Activated CD4-positive, alpha-beta memory T cell treated with anti-CD3 and anti-CD28 coated beads, Interleukin-2, amount 10 ng/mL, durations not matched to agents 7 days and 5 days (primary cell): ENCODE measurements at regions not wholly inside any gene's neighbourhood (a gene's known extent, or its start where the extent isn't known, plus 50 kb on each side); places are given as distances from the start of the nearest gene placed in this dataset.
A peak's percentile ranks its signal among the peaks of the same experiment; 100 is the strongest.

Experiments
- CTCF ChIA-PET: fragments of 350-600 bp; sonication (Branson Sonifier 250); formaldehyde crosslinking; loops from one replicate; lab custom pipeline; 2021; ENCODE audit warnings: antibody characterized with exemption, inconsistent platforms; lab: Charles Lee
- POLR2A ChIA-PET: fragments of 350-600 bp; sonication (Branson Sonifier 250); formaldehyde crosslinking; loops from one replicate; lab custom pipeline; 2021; ENCODE audit warnings: antibody characterized with exemption; lab: Charles Lee
- DNase-seq: peaks from one replicate; pipeline ENCODE4 v3.0.0-alpha.2; 2020
- H3K27ac Mint-ChIP-seq: one replicate; pipeline ENCODE4 v1.8.0; 2021; ENCODE audit warnings: mild to moderate bottlenecking, mixed read lengths
- H3K27me3 Mint-ChIP-seq: one replicate; pipeline ENCODE4 v1.8.0; 2021; ENCODE audit warnings: mixed read lengths
- H3K36me3 Mint-ChIP-seq: one replicate; pipeline ENCODE4 v1.8.0; 2021; ENCODE audit warnings: low read depth, mixed read lengths
- H3K4me1 Mint-ChIP-seq: one replicate; pipeline ENCODE4 v1.8.0; 2021; ENCODE audit warnings: mixed read lengths
- H3K4me3 Mint-ChIP-seq: one replicate; pipeline ENCODE4 v1.8.0; 2021; ENCODE audit warnings: mild to moderate bottlenecking, mixed read lengths
- H3K9me3 Mint-ChIP-seq: one replicate; pipeline ENCODE4 v1.8.0; 2021; ENCODE audit warnings: mixed read lengths

- no peak overlapping the region for H3K4me3 Mint-ChIP-seq
- POLR2A ChIA-PET: interaction anchor here (1.2 kb wide), 1 partner anchor 68 kb away, joined by 6 read pairs; the partner anchor contains the start of gene NEK7
- H3K4me1 Mint-ChIP-seq: peaks cover 7% of the 10 kb centered on the region
- H3K27me3 Mint-ChIP-seq: no peaks in the 10 kb centered on the region
- H3K27ac Mint-ChIP-seq: no peak overlapping the region
- no peaks in the 10 kb centered on the region for H3K9me3 Mint-ChIP-seq
- DNase-seq: no peak
- CTCF ChIA-PET: interaction anchor here (0.8 to 2.1 kb wide), 6 partner anchors 56 to 378 kb away, joined by 3 to 7 read pairs (median 4); no protein-coding TSS in a partner anchor
- H3K36me3 Mint-ChIP-seq: no peaks in the 10 kb centered on the region
Measured at GRCh38 chr1:198088360-198089071, 68.3 kb upstream of the NEK7 start.

- Mint-ChIP-seq H3K36me3 (no peaks in the 10 kb centered on the region), H3K4me1 (no peaks in the 10 kb centered on the region), H3K27me3 (peaks cover 7% of the 10 kb centered on the region), H3K9me3 (no peaks in the 10 kb centered on the region), H3K4me3 (no peak overlapping the region), H3K27ac (no peak overlapping the region)
- no peak for DNase-seq
- POLR2A ChIA-PET: no interaction called here
- CTCF ChIA-PET: no interaction called here
Measured at GRCh38 chr1:198096390-198096789, 60.4 kb upstream of the NEK7 start.

GRCh38 chr1:198099755-198100154 is 57.0 kb upstream of the NEK7 start:
- ChIA-PET CTCF (no interaction called here), POLR2A (no interaction called here)
- Mint-ChIP-seq H3K27ac (no peak overlapping the region), H3K36me3 (no peaks in the 10 kb centered on the region), H3K4me1 (peaks cover 17% of the 10 kb centered on the region), H3K4me3 (no peak overlapping the region), H3K9me3 (no peaks in the 10 kb centered on the region), H3K27me3 (peaks cover 7% of the 10 kb centered on the region)
- DNase-seq: no peak

GRCh38 chr1:198101716-198102453 is 54.9 kb upstream of the NEK7 start:
- H3K36me3 Mint-ChIP-seq: no peaks in the 10 kb centered on the region
- ChIA-PET CTCF (interaction anchor here (0.9 to 1.6 kb wide), 2 partner anchors 16 to 54 kb away, joined by 3 read pairs; no protein-coding TSS in a partner anchor), POLR2A (interaction anchor here (1.0 to 2.2 kb wide), 4 partner anchors 55 to 199 kb away, joined by 3 to 11 read pairs (median 4); partner anchors contain the start of genes C1orf53 and NEK7)
- no peak overlapping the region for H3K4me3 Mint-ChIP-seq
- DNase-seq: no peak
- no peaks in the 10 kb centered on the region for H3K9me3 Mint-ChIP-seq
- H3K27me3 Mint-ChIP-seq: peaks cover 3% of the 10 kb centered on the region
- H3K4me1 Mint-ChIP-seq: peaks cover 17% of the 10 kb centered on the region
- peak overlapping the region; percentile 74 for H3K27ac Mint-ChIP-seq

- Mint-ChIP-seq H3K27ac (peak overlapping the region; percentile 74), H3K36me3 (no peaks in the 10 kb centered on the region), H3K9me3 (no peaks in the 10 kb centered on the region), H3K4me3 (no peak overlapping the region), H3K27me3 (peaks cover 3% of the 10 kb centered on the region), H3K4me1 (peaks cover 17% of the 10 kb centered on the region)
- ChIA-PET CTCF (interaction anchor here (0.9 to 1.6 kb wide), 2 partner anchors 17 to 54 kb away, joined by 3 read pairs; no protein-coding TSS in a partner anchor), POLR2A (interaction anchor here (1.0 to 2.2 kb wide), 4 partner anchors 54 to 200 kb away, joined by 3 to 11 read pairs (median 4); partner anchors contain the start of genes C1orf53 and NEK7)
- DNase-seq: no peak
Measured at GRCh38 chr1:198102454-198102827, 54.4 kb upstream of the NEK7 start.

GRCh38 chr1:198105185-198105584 is 51.6 kb upstream of the NEK7 start:
- CTCF ChIA-PET: no interaction called here

GRCh38 chr1:198106011-198106410 is 50.8 kb upstream of the NEK7 start:
- H3K27ac Mint-ChIP-seq: no peak overlapping the region
- no peaks in the 10 kb centered on the region for H3K27me3 Mint-ChIP-seq
- no peak overlapping the region for H3K4me3 Mint-ChIP-seq
- no peaks in the 10 kb centered on the region for H3K9me3 Mint-ChIP-seq
- POLR2A ChIA-PET: no interaction called here
- DNase-seq: no peak
- CTCF ChIA-PET: no interaction called here
- H3K36me3 Mint-ChIP-seq: no peaks in the 10 kb centered on the region
- H3K4me1 Mint-ChIP-seq: peaks cover 17% of the 10 kb centered on the region

More at GRCh38 chr1:198105185-198105584, 51.6 kb upstream of the NEK7 start:
- no peak overlapping the region for H3K4me3 Mint-ChIP-seq
- DNase-seq: no peak
- POLR2A ChIA-PET: no interaction called here
- H3K27ac Mint-ChIP-seq: no peak overlapping the region
- no peaks in the 10 kb centered on the region for H3K36me3 Mint-ChIP-seq
- H3K27me3 Mint-ChIP-seq: no peaks in the 10 kb centered on the region
- H3K4me1 Mint-ChIP-seq: peaks cover 17% of the 10 kb centered on the region
- H3K9me3 Mint-ChIP-seq: no peaks in the 10 kb centered on the region
